ENCODE measurements at regions not wholly inside any gene's neighbourhood (a gene's known extent, or its start where the extent isn't known, plus 50 kb on each side); places are given as distances from the start of the nearest gene placed in this dataset.
A peak's percentile ranks its signal among the peaks of the same experiment; 100 is the strongest.

GRCh38 chr15:62465173-62465572 lies 300.1 kb upstream of the C2CD4B start:
- H3K4me3 Mint-ChIP-seq (ENCODE audit: unreplicated experiment): no peak overlapping the region
- no peaks in the 10 kb centered on the region for H3K9me3 Mint-ChIP-seq (ENCODE audit: unreplicated experiment)
- peaks cover 12% of the 10 kb centered on the region for H3K4me1 Mint-ChIP-seq (ENCODE audit: insufficient read depth, unreplicated experiment)
- TF ChIP-seq CTCF (IDR thresholded peaks at IDR 0.05; ENCODE audit: unreplicated experiment): no peak
- POLR2A ChIA-PET: no interaction called here
- H3K27me3 Mint-ChIP-seq (ENCODE audit: insufficient read depth, unreplicated experiment): no peaks in the 10 kb centered on the region
- H3K27ac Mint-ChIP-seq (ENCODE audit: low read depth, unreplicated experiment): no peak overlapping the region
- CTCF ChIA-PET: no interaction called here
- intact Hi-C loops (cut with micrococcal nuclease): no loop called here
- no peaks in the 10 kb centered on the region for H3K36me3 Mint-ChIP-seq (ENCODE audit: insufficient read depth, unreplicated experiment)
- no TSS peak for BruUV-seq (replicated peaks)
- DNase-seq (ENCODE audit: unreplicated experiment): no peak

DNA sequence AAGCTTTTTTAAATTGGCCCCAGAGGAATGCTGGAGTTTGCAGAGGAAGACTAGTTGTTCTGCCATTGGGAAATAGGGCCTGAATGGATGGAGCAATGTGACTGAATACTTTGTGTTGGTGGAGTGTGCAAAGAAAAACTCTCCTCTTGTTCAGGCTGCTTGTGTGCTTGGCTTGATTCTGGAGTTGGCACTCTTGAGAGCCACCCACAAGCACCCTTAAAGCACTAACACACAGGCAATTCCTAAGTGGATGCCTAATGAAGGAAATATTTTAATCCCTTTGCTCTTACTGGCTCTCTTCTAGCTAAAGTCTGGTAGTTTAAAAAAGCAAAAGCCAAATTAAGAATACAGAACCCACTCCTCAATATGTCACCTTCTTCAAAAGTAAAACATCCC lies 304.4 kb upstream of the C2CD4B start:
- Mint-ChIP-seq H3K27ac (ENCODE audit: low read depth, unreplicated experiment) (no peak overlapping the region), H3K36me3 (ENCODE audit: insufficient read depth, unreplicated experiment) (no peaks in the 10 kb centered on the region), H3K4me3 (ENCODE audit: unreplicated experiment) (no peak overlapping the region), H3K27me3 (ENCODE audit: insufficient read depth, unreplicated experiment) (no peaks in the 10 kb centered on the region), H3K4me1 (ENCODE audit: insufficient read depth, unreplicated experiment) (peaks cover 16% of the 10 kb centered on the region), H3K9me3 (ENCODE audit: unreplicated experiment) (no peaks in the 10 kb centered on the region)
- TF ChIP-seq CTCF (IDR thresholded peaks at IDR 0.05; ENCODE audit: unreplicated experiment): no peak
- intact Hi-C loops (cut with micrococcal nuclease): no loop called here
- no TSS peak for BruUV-seq (replicated peaks)
- DNase-seq (ENCODE audit: unreplicated experiment): no peak
- CTCF ChIA-PET: no interaction called here
- POLR2A ChIA-PET: interaction anchor here (0.6 kb wide), 1 partner anchor 214 kb away, joined by 3 read pairs; no protein-coding TSS in a partner anchor

DNA sequence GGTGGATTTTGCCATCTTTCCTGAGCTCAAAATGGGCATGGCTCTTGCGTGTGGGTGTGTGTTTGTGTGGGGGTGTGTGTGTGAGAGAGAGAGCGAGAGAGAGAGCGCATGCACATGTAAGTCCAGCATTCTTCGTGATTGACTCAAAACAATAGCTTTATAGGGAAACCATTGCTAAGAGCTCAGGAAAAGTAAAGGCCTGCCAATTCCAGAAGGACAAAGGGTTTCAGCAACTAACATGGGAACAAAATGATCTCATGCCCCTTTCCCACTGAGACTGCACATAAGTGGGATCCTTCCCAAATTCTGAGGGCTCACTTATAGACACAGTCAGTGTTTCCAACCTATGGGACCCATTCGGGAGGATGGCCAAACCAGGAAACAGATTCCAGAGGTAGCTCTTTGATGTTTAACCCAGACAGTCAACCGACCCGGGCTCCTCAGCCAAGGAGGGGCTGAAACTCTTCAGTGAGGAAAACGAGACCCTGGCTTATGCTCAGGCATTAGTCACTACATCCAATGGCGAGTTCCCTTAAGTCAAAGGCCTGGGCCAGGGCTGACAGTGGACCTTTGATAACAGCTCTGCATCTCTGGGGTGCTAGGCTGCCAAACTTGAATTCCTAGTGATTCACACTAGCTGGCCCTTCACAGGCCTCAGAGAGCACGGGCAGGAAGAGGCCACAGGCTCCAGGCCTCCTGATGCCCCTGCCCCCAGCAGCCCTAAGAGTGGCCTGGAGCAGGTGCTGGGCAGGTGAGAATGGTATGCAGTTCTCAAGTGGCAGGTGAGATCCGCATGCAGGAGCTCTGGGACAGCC lies 305.0 kb upstream of the C2CD4B start:
- H3K27ac Mint-ChIP-seq (ENCODE audit: low read depth, unreplicated experiment): no peak overlapping the region
- intact Hi-C loops (cut with micrococcal nuclease): loop anchor here (5.0 kb wide), 1 partner anchor 78 kb away; the partner anchor contains the start of gene TLN2
- peaks cover 11% of the 10 kb centered on the region for H3K4me1 Mint-ChIP-seq (ENCODE audit: insufficient read depth, unreplicated experiment)
- no peaks in the 10 kb centered on the region for H3K27me3 Mint-ChIP-seq (ENCODE audit: insufficient read depth, unreplicated experiment)
- ChIA-PET POLR2A (no interaction called here), CTCF (no interaction called here)
- TF ChIP-seq CTCF (IDR thresholded peaks at IDR 0.05; ENCODE audit: unreplicated experiment): no peak
- H3K36me3 Mint-ChIP-seq (ENCODE audit: insufficient read depth, unreplicated experiment): no peaks in the 10 kb centered on the region
- BruUV-seq (replicated peaks): no TSS peak
- DNase-seq (ENCODE audit: unreplicated experiment): no peak
- H3K4me3 Mint-ChIP-seq (ENCODE audit: unreplicated experiment): no peak overlapping the region
- no peaks in the 10 kb centered on the region for H3K9me3 Mint-ChIP-seq (ENCODE audit: unreplicated experiment)

- Mint-ChIP-seq H3K4me3 (ENCODE audit: unreplicated experiment) (no peak overlapping the region), H3K9me3 (ENCODE audit: unreplicated experiment) (no peaks in the 10 kb centered on the region), H3K36me3 (ENCODE audit: insufficient read depth, unreplicated experiment) (no peaks in the 10 kb centered on the region), H3K27ac (ENCODE audit: low read depth, unreplicated experiment) (no peak overlapping the region), H3K4me1 (ENCODE audit: insufficient read depth, unreplicated experiment) (peaks cover 9% of the 10 kb centered on the region), H3K27me3 (ENCODE audit: insufficient read depth, unreplicated experiment) (no peaks in the 10 kb centered on the region)
- DNase-seq (ENCODE audit: unreplicated experiment): peak; percentile 25
- intact Hi-C loops (cut with micrococcal nuclease): loop anchor here (5.0 kb wide), 1 partner anchor 80 kb away; the partner anchor contains the start of gene TLN2
- POLR2A ChIA-PET: no interaction called here
- no TSS peak for BruUV-seq (replicated peaks)
- CTCF ChIA-PET: interaction anchor here (0.6 kb wide), 1 partner anchor 13 kb away, joined by 7 read pairs; no protein-coding TSS in a partner anchor
- no peak for TF ChIP-seq CTCF (IDR thresholded peaks at IDR 0.05; ENCODE audit: unreplicated experiment)
Observed at GRCh38 chr15:62472616-62473299, 307.7 kb upstream of the C2CD4B start.
